DND-41 (cell line): ENCODE measurements at regions not wholly inside any gene's neighbourhood (a gene's known extent, or its start where the extent isn't known, plus 50 kb on each side); places are given as distances from the start of the nearest gene placed in this dataset.

Experiments
- CTCF ChIP-seq: IDR thresholded peaks from 2 replicates; pipeline ENCODE4 v1.5.1; 2012; ENCODE audit warnings: borderline replicate concordance, low read length, moderate library complexity, mild to moderate bottlenecking; ENCODE audit not compliant: poor library complexity, severe bottlenecking; ENCODE audit errors: extremely low read depth
- EZH2 ChIP-seq: IDR thresholded peaks from 3 replicates; pipeline ENCODE4 v1.6.1; 2012; ENCODE audit warnings: borderline replicate concordance, low read depth, mild to moderate bottlenecking, moderate library complexity, low read length, inconsistent platforms; ENCODE audit not compliant: severe bottlenecking

- no peak for TF ChIP-seq CTCF
- no peak for TF ChIP-seq EZH2
Observed at GRCh38 chr7:97659363-97660045, 72.4 kb upstream of the TAC1 start.
